NCI-H748 (cell line): ENCODE measurements at regions not wholly inside any gene's neighbourhood (a gene's known extent, or its start where the extent isn't known, plus 50 kb on each side); places are given as distances from the start of the nearest gene placed in this dataset.
"Not testable (repeated sequence)": the region's sequence is repeated elsewhere in the genome, so short reads cannot be mapped to it uniquely, and the experiment has no call there.

Source experiments
- DNase-seq: peaks from one replicate; lab custom pipeline; 2025; ENCODE audit not compliant: unreplicated experiment; lab: John Stamatoyannopoulos, UW

DNA sequence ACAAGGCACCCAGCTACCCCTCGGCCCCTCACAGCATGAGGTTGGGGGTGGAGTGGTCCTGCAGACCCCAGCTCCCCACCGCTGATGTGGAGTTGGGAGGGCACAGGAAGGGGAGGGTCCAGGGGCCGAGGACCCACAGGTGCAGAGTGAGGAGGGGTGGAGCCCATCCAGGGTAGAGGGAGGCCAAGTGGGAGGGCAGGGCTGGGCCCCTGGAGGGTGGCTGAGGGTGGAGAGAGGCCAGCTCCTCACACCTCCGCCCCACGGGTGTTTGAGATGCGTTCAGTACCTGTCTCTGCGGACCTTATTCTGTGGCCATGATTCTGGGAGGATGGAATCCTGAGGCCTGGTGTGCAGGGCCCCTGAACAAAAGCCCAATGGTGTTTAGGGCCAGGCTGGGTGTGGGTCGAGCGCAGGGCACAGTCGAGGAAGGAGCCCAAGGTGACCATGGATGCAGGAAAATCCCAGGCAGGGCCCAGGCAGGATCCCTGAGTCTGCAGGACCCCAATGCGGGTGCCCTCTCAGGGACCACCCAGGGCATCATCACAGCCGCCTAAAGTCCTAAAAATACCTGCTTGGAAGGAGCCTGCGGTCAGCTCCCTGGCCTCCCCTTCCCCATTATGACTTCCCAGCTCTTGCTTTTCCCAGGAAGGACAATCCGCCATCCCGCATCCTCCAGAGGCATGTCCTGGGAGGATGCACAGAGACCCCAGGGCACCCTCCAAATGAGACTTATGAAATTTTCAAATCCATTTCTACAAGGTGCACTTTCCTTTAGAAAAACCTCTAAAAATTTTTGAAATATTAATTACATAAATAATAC, 377.1 kb upstream of the SFSWAP start:
- no peak for DNase-seq

DNA sequence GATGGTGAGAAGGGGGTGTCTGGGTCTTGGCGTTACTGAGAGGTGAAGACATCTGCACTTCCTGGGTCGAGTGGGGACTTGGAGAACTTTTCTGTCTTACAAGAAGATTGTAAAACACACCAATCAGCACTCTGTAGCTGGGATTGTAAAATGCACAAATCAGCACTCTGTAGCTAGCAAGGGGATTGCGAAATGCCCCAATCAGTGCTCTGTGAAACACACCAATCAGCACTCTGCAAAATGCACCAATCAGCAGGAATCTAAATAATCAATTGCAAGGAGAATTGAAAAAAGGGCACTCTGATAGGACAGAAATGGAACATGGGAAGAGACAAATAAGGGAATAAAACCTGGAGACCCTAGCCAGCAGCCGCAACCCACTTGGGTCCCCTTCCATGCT, 376.1 kb upstream of the SFSWAP start:
- no peak for DNase-seq

DNA sequence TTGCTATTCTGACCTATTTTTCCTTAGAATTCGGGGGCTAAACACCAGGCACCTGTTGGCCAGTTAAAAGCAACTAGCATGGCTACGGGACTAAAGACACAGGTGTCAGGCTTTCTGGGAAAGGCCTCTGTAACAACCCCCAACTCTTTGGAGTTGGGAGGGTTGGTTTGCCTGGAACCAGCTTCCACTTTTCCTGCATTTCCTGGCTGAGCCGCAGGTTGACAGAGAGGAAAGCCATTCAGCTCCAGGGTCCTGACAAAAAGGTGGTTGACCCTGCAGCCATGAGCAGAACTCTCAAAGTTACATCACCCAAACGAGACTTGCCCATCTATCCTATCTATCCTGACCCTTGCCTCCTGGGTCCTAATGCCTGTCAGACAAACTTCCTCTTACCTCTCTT, 375.4 kb upstream of the SFSWAP start:
- DNase-seq: no peak

DNA sequence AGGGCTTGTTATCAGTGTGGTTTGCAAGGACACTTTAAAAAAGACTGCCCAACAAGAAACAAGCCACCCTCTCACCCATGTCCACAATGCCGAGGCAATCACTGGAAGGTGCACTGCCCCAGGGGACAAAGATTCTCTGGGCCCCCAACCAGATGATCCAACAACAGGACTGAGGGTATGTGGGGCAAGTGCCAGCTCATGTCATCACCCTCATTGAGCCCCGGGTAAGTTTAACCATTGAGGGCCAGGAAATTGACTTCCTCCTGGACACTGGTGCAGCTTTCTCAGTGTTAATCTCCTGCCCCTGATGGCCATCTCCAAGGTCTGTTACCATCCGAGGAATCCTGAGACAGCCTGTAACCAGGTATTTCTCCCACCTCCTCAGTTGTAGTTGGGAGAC, 373.0 kb upstream of the SFSWAP start:
- DNase-seq: not testable (repeated sequence)

DNA sequence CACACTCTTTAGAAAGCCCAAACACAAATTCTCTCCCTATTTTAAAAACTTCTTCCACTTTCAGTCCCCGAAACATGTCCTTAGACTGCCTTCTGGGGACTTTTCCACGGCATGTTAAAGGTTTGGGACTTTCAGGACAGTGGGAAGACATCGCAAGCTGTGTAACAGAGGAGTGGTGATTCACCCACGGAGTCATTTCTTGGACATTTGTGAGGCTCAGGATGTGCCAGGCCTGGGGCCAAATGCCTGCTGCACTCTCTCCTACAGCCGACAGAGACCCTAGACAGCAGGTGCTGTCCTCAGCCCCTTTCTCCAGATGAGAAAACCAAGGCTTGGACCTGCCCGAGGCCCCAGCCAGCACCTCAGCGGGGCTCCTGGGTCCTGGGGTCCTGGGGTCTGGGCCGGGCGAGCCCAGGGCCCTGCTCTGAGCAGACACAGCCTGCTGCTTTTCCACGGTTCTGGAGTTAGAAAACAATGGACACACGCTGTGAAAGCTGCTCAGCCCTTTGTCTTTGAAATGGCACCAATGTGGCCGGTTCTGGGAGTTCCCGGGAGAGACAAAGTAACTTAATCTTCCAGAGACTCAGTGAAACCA, 370.2 kb upstream of the SFSWAP start:
- DNase-seq: no peak

DNA sequence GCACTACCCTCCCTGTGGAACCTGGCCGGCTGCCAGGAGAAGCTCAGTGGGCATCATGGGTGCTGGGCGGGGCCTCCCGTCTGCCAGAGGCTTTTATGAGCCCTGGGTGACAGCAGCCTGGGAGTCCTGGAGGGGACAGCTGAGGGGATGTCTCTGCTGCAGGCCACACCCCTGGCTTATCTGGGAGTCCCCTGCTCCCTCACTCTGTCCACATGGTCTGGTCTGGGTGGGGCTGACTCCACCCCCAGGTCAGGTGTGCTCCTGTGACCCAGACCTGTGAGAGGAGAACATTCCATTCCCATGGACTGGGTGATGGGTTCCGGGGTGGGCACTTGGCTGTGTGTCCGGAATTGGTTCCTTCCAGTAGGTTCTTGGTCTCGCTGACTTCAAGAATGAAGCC, 369.3 kb upstream of the SFSWAP start:
- DNase-seq: not testable (repeated sequence)

DNA sequence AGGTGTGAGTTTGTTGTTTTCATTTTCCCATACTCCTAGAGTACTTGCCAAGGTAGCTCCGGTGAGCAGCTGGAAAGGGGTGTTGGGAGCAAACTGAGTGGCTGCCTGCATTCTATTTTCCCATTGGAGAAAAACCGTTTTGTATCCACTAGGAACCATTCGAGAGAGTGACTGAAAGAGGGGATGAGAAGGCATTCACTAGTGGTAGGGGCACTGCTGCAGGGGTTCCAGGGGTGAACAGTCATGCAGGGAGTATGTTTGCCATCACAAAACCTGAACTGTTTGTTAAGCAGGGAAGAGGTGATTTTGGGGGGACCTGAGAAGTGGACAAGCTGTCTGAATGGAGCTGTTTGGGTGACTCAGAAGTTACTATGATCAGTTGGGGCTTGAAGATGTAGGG, 367.5 kb upstream of the SFSWAP start:
- DNase-seq: not testable (repeated sequence)

DNA sequence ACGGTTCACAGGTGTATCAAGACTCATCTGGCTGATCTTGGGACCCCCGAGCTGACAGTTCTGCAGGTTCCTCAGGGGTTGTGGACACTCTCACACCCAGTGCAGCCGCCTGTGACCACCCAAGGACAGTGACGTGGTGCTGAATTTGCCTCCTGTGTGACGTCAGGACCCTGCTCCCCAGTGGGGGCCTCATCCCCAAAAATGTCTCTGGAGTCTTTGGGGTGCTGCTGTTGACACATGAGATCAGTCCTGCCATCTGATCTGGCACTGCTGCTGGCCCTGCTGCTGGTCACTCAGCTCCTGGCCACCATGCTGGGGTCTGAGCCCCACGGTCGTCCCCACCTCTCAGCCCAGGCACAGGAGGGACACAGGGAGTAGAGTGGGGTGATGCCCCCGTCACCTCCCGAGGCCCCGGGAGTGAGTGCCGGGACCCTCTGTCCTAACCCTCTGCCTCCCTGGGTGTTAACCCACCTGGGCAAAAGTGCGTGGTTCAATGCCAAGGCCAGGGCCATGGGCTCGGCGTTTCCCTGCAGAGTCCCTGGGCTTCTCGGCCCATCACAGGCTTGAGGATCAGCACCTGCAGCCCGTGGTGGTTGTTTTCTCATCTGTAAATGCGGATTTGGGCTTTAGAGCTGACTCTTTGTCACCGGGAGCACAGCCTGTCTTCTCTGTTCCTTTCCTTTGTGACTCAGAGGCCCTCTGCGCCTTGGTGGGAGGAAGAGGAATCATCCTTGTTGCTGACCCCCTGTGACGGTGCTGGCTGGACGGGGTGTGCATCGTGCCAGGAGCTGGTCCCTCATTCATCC, 366.0 kb upstream of the SFSWAP start:
- not testable (repeated sequence) for DNase-seq

DNA sequence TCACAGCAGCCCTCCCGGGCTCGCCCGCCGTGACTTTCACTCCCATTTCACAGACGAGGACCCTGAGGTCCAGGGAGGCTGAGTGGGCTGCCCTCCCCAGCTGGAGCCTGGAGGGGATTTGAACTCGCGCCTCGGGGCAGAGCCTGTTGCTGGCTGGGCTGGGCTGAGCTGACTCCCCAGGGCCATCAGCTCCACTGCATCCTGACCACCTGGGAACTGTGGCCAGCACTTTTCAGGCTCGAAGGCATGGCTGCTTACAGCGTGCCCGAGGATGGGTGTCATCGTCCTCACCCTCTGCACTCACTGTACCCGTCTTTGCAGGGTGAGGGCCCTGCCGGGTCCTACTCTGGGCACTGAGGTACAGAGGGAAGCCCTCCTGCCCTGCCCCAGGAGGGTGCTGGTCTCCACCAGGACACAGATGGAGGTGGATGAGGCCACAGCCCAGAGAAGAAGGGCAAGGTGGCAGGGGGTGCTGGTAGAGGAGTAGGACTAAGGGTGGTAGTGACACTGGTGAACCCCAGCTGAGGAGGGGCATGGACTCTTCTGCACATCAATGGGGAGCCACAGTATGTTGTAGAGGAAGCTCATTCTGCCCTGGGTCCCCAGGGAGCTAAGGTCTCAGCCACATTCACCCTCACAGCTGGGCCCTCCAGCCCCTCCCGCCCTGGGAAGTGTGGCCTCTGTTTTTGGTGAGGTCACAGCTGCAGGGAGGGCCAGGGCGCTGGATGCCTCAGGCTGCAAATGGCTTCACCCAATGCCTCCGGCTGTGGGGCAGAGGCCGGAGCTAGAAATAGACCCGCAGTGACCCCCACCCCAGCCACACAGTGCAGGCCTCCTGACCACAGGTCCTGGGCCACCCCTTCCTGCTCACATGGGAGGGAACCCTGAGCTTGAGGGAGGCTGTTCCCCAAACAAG, 365.1 kb upstream of the SFSWAP start:
- no peak for DNase-seq

DNA sequence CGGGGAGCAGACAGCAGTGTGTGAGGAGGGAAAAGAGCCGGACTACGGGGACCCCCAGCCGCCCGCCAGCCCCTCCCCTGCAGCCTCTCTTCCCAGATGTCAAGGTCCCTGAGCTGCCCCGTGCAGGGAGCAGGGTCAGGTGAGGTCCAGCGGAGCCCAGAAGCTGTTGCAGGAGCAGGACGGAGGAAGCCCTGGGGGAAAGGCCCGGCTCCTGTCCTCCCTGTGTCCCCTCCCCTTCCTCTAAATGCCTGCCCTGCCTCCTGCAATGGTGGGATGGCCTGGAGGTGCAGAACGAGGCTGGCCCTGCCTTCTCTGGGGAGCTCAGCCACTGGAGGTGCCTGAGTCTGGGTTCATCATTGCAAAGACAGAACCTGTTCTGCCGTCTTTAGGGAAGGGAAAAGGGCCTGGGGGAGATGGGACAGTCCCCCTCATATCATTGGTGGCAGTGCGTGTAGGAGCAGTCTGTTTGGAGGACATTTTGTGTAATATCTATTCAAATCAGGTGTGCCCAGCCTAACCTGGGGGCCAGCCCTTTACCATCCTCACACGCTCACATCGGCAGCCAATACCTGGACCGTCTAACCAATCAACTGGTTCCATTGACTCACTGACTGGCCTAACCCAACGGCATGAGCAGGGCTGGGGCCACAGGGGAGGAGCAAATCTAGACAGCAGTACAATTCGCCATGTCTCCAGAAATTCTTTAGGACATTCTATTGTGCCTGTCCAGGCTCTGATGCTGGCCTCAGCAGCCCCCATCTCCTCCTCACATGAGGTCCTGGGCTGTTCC, 364.1 kb upstream of the SFSWAP start:
- DNase-seq: no peak

DNA sequence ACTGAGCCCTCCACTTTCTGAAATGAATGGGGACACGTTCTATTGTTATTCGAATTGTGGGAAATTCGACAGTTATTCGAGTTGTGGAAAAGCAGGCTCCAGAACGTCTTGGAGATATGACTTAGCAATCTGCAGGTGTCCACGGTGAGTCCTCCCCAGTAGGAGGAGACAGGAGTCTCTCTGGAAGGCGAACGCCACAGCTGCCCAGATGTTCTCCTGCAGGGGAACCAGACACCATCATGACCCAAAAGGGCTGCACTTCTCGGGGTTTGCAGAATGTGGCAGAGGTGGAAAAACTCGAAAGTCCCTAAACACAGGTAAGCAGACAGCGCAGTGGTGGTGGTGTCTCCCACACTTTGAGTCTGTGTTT, 363.6 kb upstream of the SFSWAP start:
- DNase-seq: no peak

DNA sequence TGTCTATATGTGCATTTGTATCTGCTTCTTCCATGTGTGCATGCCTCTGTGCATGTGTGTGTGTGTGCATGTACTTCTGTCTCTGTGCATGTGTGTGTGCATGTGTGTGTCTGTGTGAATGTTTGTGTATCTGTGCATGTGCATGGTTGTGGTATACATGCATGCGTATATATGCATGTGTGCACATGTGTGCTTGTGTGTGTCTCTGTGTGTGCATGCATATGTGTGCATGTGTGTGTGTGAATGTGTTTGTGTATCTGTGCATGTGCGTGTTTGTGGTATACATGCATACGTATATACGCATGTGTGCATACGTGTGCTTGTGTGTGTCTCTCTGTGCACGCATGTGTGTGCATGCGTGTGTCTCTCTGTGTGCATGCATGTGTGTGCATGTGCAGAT, 363.2 kb upstream of the SFSWAP start:
- DNase-seq: no peak

DNA sequence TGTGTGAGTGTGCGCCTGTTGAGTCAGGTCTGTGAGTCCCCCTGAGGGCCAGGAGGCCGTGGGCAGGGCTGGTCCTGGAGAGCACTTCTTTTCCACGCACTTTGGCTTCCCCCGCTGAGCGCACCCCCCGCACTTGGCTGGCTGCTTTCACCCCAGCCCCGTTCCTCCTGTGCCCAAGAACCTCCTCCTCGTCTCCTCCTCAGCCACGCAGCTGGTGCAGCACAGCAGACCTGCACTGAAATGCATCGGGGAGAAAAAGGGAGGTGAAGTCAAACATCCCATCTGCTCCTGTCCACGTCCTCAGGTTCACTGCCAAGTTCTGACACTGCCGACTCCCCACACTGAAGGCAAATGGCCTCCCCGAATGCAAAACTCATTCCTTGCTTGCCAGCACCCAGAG, 362.7 kb upstream of the SFSWAP start:
- no peak for DNase-seq

DNA sequence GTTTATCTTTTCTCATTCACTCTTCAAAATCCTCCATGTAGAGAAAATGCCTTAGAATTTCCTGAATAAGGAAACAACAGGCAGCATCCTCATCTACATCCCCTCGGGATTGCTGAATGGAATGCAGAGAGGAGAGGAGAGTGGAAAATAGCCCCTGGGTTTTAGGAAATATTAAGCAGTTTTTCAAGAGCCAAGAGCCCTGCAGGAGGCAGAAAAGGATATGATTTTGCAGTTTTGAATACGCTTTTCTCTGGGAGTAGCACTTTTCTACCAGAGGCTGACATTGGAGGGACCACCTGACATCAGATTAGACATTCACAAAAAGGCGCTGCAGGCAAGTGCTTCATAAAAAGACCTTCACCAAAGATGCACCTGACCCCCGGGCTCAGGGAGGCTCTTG, 362.2 kb upstream of the SFSWAP start:
- DNase-seq: no peak

DNA sequence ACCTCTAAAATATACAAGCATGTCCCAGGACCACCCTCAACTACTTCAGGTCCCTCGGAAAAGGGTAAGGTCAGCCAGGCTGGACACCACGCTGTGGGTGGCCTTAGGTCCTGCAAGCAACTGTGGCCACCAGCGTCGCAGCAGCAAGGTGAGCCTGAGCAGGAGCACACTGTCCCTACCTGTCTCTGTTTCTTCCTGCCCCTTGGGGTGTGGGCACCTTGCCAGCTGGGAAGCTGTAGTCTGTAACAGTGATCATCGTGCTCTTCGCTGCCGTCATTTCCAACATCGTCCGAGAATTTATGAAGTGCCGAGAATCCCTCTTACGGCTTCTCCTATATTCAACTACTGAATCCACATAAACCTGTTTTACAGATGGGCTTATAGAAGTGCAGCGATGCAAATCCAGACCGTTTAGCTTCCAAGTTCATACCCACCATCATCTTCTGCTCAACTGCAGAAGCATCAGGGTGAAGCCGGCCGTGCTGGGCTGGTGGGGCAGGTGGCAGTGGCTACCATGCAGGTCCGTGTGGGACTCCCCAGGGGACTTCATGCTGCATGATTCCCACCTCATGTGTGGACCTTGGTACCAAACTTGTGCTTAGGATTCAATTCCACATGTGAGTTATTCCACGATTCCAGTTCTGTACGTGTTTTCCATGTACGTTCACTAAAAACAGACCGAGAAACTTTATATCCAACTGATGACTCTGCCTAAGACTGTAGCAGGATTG, 361.3 kb upstream of the SFSWAP start:
- no peak for DNase-seq

DNA sequence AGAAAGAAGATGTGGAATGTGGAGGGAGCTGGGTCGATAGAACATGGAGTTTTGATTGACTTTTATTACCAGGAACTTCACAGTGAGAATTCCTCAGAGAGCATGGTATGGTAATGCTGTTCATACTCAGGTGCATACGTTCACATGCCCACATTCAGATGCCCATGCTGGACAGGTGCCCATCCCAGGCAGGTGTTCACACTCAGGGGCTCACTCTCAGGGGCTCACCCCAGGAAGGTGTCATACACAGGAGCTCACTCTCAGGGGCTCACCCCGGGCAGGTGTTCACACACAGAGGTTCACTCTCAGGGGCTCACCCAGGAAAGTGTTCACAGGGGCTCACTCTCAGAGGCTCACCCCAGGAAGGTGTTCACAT, 360.0 kb upstream of the SFSWAP start:
- no peak for DNase-seq

DNA sequence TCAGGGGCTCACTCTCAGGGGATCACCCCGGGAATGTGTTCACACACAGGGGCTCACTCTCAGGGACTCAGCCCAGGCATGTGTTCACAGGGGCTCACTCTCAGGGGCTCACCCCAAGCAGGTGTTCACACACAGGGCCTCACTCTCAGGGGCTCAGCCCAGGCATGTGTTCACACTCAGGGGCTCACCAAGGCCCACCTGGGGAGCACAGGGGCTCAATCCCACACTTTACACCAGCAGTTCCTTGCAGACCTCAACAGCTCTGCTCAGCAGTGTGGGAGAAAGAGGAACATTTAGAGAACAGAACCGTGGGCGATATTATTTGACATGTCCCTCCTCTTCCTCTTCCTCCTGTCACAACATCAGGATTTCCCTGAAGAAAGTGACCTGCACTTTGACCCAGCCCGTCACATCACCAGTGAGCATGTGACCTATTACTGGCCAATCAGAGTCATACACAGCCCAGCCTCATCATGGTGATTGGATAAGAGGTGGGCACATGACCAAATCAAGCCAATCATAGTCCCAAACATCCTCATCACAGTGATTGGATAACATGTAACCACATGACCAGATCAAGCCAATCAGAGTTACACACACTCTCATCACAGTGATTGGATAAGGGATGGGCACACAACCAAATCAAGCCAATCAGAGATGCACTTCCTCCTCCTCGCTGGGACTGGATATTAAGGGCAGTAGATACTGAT, 359.4 kb upstream of the SFSWAP start:
- no peak for DNase-seq

DNA sequence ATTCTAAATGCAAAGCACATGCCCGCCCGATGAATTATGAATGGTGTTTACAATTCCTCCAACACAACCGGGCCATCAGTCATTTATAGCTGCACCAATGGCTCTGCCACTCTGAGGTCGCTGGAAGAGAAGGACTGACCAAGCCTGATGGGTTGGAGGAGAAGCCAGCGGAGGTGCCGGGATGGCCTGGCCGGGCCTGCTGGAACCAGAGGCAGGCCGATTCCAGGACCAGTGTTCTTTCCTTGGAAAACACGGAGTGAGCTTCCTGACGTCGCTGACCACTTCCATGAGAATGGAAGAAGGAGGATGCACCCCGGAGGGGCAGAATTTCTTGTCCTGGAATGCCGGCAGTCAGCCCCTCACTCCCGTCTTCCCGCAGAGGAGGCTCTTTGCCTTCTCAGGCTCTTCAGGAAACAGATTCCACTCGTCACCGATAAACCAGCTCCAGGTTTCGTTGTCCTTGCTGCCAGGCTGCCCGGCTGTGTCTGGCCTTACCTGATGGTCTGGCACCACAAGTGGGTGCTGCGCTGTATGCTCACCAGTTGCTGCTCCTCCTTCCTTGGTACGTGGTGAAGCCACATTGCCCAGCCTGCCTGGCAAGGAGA, 358.5 kb upstream of the SFSWAP start:
- no peak for DNase-seq

DNA sequence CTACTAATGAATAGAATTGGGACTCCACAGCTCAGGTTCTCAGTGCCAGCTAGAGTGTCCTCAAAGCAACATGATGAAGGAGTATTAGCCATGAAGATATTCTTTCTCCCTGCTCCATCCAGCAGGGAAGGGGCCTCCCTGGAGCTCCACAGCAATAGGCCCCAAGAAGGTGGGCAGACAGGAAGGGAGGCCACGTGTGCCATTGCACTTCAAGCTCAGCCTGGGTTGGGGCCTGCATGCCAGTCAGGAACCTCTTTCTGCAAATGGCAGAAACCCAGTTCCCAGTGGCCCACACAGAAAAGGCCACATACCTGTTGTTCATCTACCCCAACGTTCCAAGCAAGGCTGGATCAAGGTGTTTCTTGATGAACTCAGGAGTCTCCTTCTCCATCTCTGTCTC, 357.5 kb upstream of the SFSWAP start:
- DNase-seq: no peak
